Pons (tissue), 1 donor: ENCODE measurements at regions not wholly inside any gene's neighbourhood (a gene's known extent, or its start where the extent isn't known, plus 50 kb on each side); places are given as distances from the start of the nearest gene placed in this dataset.

ENCODE experiments used
- DNase-seq: peaks from one replicate; pipeline ENCODE4 v3.0.0-alpha.2; 2016; ENCODE audit warnings: low spot score

- DNase-seq: no peak
These were observed 202.8 kb upstream of the TBC1D5 start for GRCh38 chr3:17945018-17945798.

- DNase-seq: no peak
These were observed 200.4 kb upstream of the TBC1D5 start for GRCh38 chr3:17942856-17943255.

GRCh38 chr3:17941766-17942165 is 199.3 kb upstream of the TBC1D5 start:
- no peak for DNase-seq

- no peak for DNase-seq
These were observed 198.7 kb upstream of the TBC1D5 start for GRCh38 chr3:17941152-17941551.

- DNase-seq: no peak
These were observed 196.7 kb upstream of the TBC1D5 start for GRCh38 chr3:17939157-17939556.

- DNase-seq: no peak
These were observed 195.9 kb upstream of the TBC1D5 start for GRCh38 chr3:17938313-17938712.

GRCh38 chr3:17936736-17937480 is 194.5 kb upstream of the TBC1D5 start:
- DNase-seq: no peak

GRCh38 chr3:17935222-17935621 is 192.8 kb upstream of the TBC1D5 start:
- DNase-seq: no peak

- no peak for DNase-seq
These were observed 189.8 kb upstream of the TBC1D5 start for GRCh38 chr3:17932136-17932771.

- no peak for DNase-seq
These were observed 188.7 kb upstream of the TBC1D5 start for GRCh38 chr3:17931131-17931530.

GRCh38 chr3:17928502-17929145 is 186.2 kb upstream of the TBC1D5 start:
- DNase-seq: no peak

- DNase-seq: no peak
These were observed 184.6 kb upstream of the TBC1D5 start for GRCh38 chr3:17927036-17927435.

GRCh38 chr3:17915341-17915740 is 172.9 kb upstream of the TBC1D5 start:
- DNase-seq: no peak

GRCh38 chr3:17913359-17913758 is 170.9 kb upstream of the TBC1D5 start:
- no peak for DNase-seq

- DNase-seq: no peak
These were observed 169.7 kb upstream of the TBC1D5 start for GRCh38 chr3:17911986-17912760.

- no peak for DNase-seq
These were observed 168.5 kb upstream of the TBC1D5 start for GRCh38 chr3:17910922-17911321.

GRCh38 chr3:17909714-17910113 is 167.3 kb upstream of the TBC1D5 start:
- DNase-seq: no peak

- DNase-seq: no peak
These were observed 166.2 kb upstream of the TBC1D5 start for GRCh38 chr3:17908399-17909191.

GRCh38 chr3:17905996-17906395 is 163.6 kb upstream of the TBC1D5 start:
- no peak for DNase-seq

GRCh38 chr3:17901893-17902292 is 159.5 kb upstream of the TBC1D5 start:
- no peak for DNase-seq
